GM21367 (cell line): ENCODE measurements at regions not wholly inside any gene's neighbourhood (a gene's known extent, or its start where the extent isn't known, plus 50 kb on each side); places are given as distances from the start of the nearest gene placed in this dataset.

Experiments used
- ATAC-seq: cut with Tn5 transposase; IDR thresholded peaks from one replicate; pipeline ENCODE4 v1.9.1; 2021; ENCODE audit not compliant: unreplicated experiment

GRCh38 chr3:168416446-168416845 lies 320.7 kb upstream of the GOLIM4 start:
- no peak for ATAC-seq

DNA sequence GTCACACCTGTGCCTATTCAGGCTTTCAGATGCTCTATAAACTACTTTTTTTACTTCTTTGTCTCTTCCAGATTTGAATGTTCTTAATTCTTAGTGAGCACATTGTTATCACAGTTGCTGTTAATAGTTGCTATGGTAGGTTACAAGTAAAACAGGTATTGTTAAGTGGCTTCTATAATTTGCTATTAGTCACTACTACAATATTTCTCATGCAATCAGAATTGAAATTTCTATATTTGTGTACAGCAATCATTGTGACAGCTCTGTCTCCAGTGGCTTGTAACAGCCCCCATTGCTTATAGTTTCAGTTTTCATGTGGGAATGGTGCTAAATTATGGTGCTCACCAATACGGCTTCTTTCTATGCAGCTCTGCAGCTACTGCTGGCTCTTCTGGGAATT lies 318.4 kb upstream of the GOLIM4 start:
- no peak for ATAC-seq

DNA sequence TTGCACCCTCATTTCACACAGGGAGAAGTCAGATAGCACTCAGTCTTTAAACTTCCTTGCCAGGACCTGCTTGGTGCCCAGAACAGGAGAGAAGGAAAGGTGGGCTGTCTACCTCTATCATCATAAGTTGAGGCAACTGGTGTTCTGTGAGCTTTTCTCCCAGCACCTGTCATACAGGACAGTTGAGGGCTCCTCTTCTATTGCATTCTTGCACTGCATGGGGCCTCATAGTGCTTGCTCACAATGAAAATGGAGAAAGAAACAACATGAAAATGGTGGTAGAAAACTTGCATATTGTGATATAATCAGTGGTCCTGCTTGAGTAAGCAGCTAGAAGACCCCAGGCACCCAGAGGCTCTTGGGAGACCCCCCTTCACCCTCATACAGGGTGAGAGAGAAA lies 311.7 kb upstream of the GOLIM4 start:
- ATAC-seq, result no peak

GRCh38 chr3:168405288-168405687 lies 309.6 kb upstream of the GOLIM4 start:
- no peak for ATAC-seq

DNA sequence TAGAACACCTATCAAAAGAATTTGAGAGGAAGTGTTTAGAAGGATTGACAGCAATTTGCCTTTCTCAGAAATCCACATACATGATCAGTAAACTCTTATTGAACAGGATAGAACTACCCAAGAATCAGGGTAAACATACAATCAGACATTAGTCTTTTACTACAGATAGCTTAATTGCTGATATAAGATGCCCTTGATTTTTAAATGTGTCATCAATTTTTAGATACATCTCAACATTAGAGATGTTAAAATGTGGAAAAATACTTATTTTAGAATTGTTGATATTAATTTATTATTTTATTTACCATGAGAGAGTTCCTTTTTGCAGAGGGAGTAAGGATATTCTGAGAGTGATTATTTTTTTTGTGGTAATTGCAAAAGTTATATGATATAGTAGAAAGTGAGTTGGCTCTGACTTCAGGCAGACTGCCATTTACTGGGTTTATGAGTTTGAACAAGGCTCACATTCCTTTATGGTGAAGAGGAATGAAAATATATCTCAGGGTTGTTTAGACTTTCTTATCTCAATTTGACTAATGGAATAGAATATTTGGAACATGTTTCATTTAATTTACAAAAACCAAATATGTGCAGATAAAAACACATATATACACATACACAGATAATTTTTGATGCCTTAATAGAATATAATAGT lies 302.8 kb upstream of the GOLIM4 start:
- ATAC-seq, result no peak

- ATAC-seq, result no peak
Measured at GRCh38 chr3:168396861-168397260, 301.1 kb upstream of the GOLIM4 start.

DNA sequence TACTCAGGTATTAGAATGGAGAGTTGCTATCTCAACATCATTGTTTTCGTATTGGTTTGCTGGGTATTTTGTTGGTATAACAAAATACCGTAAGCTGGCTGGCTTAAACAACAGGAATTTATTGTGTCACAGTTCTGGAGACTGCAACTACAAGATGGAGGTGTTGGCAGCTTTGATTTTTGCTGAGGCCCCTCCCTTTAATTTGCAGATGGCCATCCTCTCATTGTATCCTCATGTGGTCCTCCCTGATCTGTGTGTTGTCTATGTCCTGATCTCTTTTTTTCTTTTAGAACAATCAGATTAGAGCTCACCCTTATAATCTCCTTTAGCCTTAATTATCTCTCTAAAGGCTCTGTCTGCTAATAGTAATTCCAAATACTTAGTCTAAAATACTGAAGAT lies 299.8 kb upstream of the GOLIM4 start:
- no peak for ATAC-seq

GRCh38 chr3:168394439-168394838 lies 298.7 kb upstream of the GOLIM4 start:
- ATAC-seq, result no peak

- ATAC-seq, result no peak
Measured at GRCh38 chr3:168386301-168386700, 290.6 kb upstream of the GOLIM4 start.

DNA sequence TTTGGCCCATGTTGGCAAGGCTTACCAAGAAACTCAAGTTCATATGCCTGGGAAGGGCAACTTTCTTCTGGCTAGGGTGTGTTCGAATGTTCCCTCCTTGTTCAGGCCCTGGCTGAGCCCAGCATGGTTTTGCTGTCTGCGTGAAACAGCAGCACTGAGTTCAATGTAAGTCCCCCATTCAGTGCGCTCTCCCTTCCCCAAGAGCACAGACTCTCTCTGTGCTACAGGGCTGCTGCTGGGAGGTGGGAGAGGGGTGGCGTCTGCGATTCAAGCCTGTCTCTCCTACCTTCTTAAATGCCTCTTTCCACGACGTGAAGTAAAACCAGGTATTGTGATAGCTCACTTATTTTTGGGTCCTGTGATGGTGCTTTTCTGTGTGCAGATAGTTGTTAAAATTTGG lies 289.3 kb upstream of the GOLIM4 start:
- no peak for ATAC-seq

DNA sequence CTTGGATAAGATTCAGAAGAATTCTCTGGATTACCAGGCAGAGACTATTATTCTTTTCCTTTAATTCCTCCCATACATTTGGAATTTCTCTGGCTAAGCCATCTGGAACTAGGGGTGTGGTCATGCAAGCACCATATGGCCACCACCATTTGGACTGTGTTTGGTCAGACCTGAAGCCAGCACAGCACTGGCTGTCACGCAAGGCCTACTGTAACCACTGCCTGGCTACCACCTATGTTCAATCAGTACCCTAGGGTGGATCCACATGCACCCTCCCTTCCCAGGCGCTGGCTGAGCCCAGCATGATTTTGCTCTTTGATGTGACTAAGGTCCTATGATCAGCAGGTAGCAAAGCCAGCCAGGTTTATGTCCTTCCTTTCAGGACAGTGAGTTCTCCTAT lies 287.8 kb upstream of the GOLIM4 start:
- no peak for ATAC-seq

- no peak for ATAC-seq
Measured at GRCh38 chr3:168371846-168372245, 276.1 kb upstream of the GOLIM4 start.

DNA sequence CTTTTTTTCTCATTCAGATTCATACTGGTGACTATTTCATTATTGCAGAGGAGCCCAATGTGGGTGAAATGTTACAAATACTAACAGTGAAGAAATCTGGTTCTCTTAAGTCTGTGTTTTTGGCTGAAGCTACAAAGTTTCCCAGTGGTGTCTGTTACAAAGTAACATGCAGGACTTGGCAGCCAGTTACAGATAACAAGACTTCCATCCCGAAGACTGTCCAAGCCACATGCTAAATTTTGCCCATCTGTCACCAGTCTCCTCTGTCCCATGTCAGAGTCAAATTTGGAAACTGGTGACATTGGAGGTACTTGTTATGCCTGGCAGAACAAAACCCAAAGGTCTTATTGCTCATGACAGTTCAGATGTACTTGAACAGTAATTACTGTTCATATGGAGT lies 269.2 kb upstream of the GOLIM4 start:
- ATAC-seq, result no peak

GRCh38 chr3:168362661-168363247 lies 267.0 kb upstream of the GOLIM4 start:
- ATAC-seq, result no peak

DNA sequence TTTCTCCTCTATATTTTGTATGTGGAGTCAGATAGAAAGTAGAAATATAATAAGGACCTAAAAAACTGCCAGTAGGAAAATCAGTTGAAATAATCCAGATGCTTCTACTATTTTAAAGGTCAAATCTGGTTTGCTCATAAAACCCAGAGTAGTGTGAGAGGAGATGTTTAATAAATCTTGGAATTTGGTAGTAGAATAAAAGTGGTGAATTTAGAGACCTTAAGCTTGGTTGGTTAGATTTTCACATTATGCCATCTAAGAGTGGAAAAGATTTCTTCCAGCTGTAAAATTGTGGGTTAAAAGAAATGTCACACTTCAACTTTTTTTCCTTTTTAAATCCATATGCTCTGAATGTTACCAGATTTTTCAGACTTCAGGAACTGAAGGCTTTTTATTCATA lies 266.4 kb upstream of the GOLIM4 start:
- no peak for ATAC-seq

DNA sequence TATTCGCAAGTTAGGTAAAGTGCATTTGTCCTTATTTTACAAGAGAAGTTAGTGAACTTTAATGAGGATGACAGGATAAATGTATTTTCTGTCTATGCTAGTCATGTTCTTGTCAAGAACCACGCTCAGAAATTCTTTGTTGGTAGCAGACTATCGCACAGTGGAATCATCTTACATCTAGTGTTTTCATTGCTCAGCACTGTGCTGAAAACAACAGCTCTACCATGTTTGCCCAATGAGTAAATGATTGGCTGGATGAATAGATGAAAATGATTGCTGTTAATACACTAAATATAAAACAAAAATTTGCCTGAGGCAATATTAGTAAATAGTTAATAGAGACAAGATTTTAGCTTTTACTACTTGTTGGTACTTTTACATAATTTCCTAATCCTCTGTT lies 265.3 kb upstream of the GOLIM4 start:
- no peak for ATAC-seq

DNA sequence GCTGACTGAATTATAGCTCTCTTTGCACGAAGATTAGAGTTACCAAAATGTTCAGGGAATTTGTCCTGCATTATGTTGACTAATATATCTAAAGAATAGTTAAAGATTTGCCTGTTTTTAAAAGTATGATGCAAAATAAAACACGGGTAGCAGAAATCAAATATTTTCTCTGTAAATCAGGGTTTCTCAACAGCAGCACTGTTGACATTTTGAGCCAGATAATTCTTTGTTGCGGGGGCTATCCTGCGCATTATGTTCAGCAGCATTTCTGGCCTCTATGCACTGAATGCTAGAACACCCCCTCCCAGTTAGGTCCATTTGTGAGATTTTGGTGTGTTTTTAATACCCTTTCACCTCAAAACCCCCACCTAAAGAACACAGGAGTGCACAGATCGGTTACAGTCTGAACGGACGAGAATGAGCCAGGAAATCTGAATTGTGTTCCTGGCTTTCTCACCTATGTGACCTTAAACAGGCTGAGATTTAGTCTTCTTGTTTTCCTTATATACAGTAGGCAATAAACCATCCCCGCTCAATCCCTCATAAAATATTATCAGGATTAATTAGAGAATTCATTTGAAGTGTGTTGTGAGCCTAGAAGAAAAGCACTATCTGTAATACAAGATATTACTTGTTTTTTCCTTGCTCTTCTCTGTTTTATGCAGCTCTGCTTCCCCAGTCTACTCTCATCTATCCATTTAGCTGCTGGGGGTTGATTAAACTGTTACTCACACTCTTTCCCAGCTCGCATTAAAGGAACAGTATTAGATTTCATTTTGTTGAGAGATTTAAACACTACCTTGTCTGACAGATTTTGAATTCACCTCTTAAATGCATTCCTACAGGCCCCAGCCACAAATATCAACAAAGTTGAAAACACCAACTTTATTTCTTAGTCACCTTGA lies 247.5 kb upstream of the GOLIM4 start:
- no peak for ATAC-seq

DNA sequence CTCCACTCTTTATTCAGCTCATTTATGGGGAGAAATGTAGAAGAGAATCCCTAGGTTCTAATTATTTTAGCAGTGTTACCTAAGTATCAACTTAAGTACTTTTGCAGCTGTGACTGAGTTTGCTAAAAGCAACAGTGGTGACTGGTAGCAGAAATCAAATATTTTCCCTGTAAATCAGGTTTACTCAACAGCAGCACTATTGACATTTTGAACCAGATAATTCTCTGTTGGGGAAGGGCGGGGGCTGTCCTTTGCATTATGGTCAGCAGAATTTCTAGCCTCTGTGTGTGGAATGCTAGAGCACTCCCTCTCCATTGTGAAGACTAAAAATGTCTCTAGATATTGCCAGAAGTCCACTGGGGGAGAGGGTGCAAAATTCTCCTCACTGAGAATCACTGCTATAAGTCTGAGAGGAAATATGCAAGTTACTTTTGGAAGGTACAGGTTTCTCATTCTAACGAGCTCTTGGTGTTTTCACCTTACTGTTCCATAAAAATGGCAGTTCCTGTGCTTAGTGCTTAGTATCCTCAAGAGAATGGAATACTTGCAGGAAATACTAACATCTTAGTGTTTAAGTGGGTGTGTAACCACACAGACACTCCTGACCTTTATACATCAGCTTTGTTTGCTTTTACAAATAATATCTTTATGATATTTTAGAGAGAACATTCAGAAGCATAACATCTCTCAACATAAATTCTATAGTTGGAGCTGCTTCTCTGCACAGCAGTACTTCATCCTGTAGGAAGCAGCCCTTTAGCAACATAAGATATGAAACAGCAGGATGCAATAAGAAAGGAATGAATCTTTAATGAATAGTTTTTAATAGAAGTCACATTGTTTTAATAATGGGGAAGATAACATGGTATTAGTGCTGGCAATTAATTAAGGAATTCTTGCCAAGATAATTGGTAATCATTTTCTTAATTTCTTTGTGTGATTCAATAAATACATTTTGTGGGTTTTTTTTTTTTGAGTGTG lies 246.5 kb upstream of the GOLIM4 start:
- no peak for ATAC-seq

DNA sequence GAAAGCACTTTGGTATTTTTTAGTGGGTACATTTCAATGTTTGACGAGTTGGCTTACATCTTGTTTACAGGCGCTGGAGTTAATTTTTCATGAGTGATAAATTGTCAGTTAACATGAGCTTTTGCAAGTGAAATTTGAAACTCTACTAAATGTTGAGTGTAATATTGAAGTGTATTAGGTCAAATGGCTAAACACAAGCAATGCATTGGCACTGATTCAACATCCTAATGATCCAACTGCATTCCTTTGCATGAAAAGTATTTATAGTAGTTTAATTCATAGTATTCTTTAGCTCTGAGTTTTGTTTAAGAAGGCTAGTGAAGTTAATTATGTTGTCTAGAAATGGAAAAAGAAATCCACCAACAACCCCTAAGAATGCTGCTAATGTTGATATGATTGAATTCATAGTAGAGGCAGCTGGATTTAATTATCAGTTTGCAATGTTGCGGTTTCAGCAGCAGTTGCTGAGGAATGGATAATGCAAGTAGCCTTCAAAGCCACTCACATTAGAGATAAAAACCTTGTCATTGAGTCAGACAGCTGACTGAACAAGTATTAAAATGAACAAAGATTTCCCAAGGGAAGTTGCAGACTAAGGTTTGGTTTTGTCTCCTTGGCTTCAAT lies 245.6 kb upstream of the GOLIM4 start:
- ATAC-seq, result no peak

- no peak for ATAC-seq
Measured at GRCh38 chr3:168338161-168338560, 242.4 kb upstream of the GOLIM4 start.

DNA sequence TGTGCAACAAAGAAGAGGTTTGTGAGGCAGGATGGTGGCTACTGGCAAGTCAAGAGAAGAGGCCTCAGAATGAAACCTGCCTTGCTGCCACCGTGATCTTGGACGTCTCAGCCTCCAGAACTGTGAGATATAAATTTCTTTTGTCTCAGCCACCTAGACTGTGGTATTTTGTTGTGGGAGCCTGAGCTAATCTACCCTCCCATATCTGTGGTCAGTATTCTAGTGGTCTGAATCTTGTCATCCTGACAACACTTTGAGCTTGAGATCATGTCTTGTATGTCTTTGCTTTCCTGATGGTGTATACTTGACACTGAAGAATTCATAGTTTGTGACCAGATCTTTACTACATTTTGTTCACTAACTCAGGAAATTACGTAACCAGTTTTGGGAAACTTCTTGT lies 240.6 kb upstream of the GOLIM4 start:
- no peak for ATAC-seq
